ENCODE measurements at regions not wholly inside any gene's neighbourhood (a gene's known extent, or its start where the extent isn't known, plus 50 kb on each side); places are given as distances from the start of the nearest gene placed in this dataset.
"Not testable (repeated sequence)": the region's sequence is repeated elsewhere in the genome, so short reads cannot be mapped to it uniquely, and the experiment has no call there.

- DNase-seq: no peak
These were observed 90.9 kb upstream of the FAT1 start for GRCh38 chr4:186814535-186815070.

- DNase-seq: no peak
These were observed 95.9 kb upstream of the FAT1 start for GRCh38 chr4:186819342-186820086.

GRCh38 chr4:186820391-186820891 lies 96.8 kb upstream of the FAT1 start:
- DNase-seq: peak; percentile 86

- DNase-seq: no peak
These were observed 100.3 kb upstream of the FAT1 start for GRCh38 chr4:186823989-186824388.

- no peak for DNase-seq
These were observed 101.4 kb upstream of the FAT1 start for GRCh38 chr4:186825069-186825468.

- no peak for DNase-seq
These were observed 102.3 kb upstream of the FAT1 start for GRCh38 chr4:186826006-186826405.

GRCh38 chr4:186826846-186827533 lies 103.3 kb upstream of the FAT1 start:
- peak; percentile 49 for DNase-seq

GRCh38 chr4:186827534-186827897 lies 103.9 kb upstream of the FAT1 start:
- peak; percentile 56 for DNase-seq

GRCh38 chr4:186829097-186829496 lies 105.4 kb upstream of the FAT1 start:
- DNase-seq: no peak

GRCh38 chr4:186829740-186830449 lies 106.2 kb upstream of the FAT1 start:
- DNase-seq: peak; percentile 85

GRCh38 chr4:186831574-186831973 lies 107.9 kb upstream of the FAT1 start:
- DNase-seq: no peak

GRCh38 chr4:186832906-186833305 lies 109.2 kb upstream of the FAT1 start:
- no peak for DNase-seq

GRCh38 chr4:186837463-186837862 lies 113.8 kb upstream of the FAT1 start:
- not testable (repeated sequence) for DNase-seq

GRCh38 chr4:186838295-186838694 lies 114.6 kb upstream of the FAT1 start:
- no peak for DNase-seq

GRCh38 chr4:186839122-186840037 lies 115.7 kb upstream of the FAT1 start:
- DNase-seq: peak; percentile 80

- no peak for DNase-seq
These were observed 116.6 kb upstream of the FAT1 start for GRCh38 chr4:186840222-186840701.

- DNase-seq: no peak
These were observed 117.2 kb upstream of the FAT1 start for GRCh38 chr4:186840771-186841301.

- peak; percentile 74 for DNase-seq
These were observed 120.5 kb upstream of the FAT1 start for GRCh38 chr4:186844059-186844681.

- DNase-seq: peak; percentile 90
These were observed 121.6 kb upstream of the FAT1 start for GRCh38 chr4:186845137-186845842.

- no peak for DNase-seq
These were observed 122.8 kb upstream of the FAT1 start for GRCh38 chr4:186846426-186846825.
